ENCODE measurements at regions not wholly inside any gene's neighbourhood (a gene's known extent, or its start where the extent isn't known, plus 50 kb on each side); places are given as distances from the start of the nearest gene placed in this dataset.

- TF ChIP-seq CTCF (IDR thresholded peaks at IDR 0.05), result no peak
- no peak for DNase-seq
- no peak for ATAC-seq (ENCODE audit: low read depth)
- Mint-ChIP-seq H3K4me3 (no peak overlapping the region), H3K36me3 (ENCODE audit: low read depth) (no peaks in the 10 kb centered on the region), H3K4me1 (no peaks in the 10 kb centered on the region), H3K27me3 (no peaks in the 10 kb centered on the region), H3K27ac (no peak overlapping the region), H3K9me3 (no peaks in the 10 kb centered on the region)
- ChIA-PET CTCF (no interaction called here), POLR2A (no interaction called here)
- intact Hi-C loops (cut with micrococcal nuclease), result no loop called here
These were observed 1219.2 kb downstream of the ZPLD1 start for GRCh38 chr3:103653996-103654395.

- TF ChIP-seq CTCF (IDR thresholded peaks at IDR 0.05), result no peak
- intact Hi-C loops (cut with micrococcal nuclease), result loop anchor here (2.0 kb wide), 1 partner anchor 13 kb away; no protein-coding TSS in a partner anchor
- no peaks in the 10 kb centered on the region for H3K9me3 Mint-ChIP-seq
- ChIA-PET CTCF (no interaction called here), POLR2A (no interaction called here)
- DNase-seq (no peak), ATAC-seq (ENCODE audit: low read depth) (no peak)
- H3K27ac Mint-ChIP-seq, result no peak overlapping the region
- no peak overlapping the region for H3K4me3 Mint-ChIP-seq
- H3K36me3 Mint-ChIP-seq (ENCODE audit: low read depth), result no peaks in the 10 kb centered on the region
- H3K27me3 Mint-ChIP-seq, result no peaks in the 10 kb centered on the region
- H3K4me1 Mint-ChIP-seq, result no peaks in the 10 kb centered on the region
These were observed 1222.9 kb downstream of the ZPLD1 start for GRCh38 chr3:103657756-103658155.

GRCh38 chr3:103660810-103661209 is 1226.0 kb downstream of the ZPLD1 start:
- CTCF ChIA-PET, result no interaction called here
- ATAC-seq (ENCODE audit: low read depth) (no peak), DNase-seq (no peak)
- POLR2A ChIA-PET, result no interaction called here
- no peaks in the 10 kb centered on the region for H3K9me3 Mint-ChIP-seq
- TF ChIP-seq CTCF (IDR thresholded peaks at IDR 0.05), result no peak
- no peak overlapping the region for H3K4me3 Mint-ChIP-seq
- no peaks in the 10 kb centered on the region for H3K36me3 Mint-ChIP-seq (ENCODE audit: low read depth)
- no peaks in the 10 kb centered on the region for H3K27me3 Mint-ChIP-seq
- intact Hi-C loops (cut with micrococcal nuclease), result no loop called here
- H3K27ac Mint-ChIP-seq, result no peak overlapping the region
- H3K4me1 Mint-ChIP-seq, result no peaks in the 10 kb centered on the region

- ChIA-PET POLR2A (no interaction called here), CTCF (no interaction called here)
- Mint-ChIP-seq H3K27ac (no peak overlapping the region), H3K27me3 (no peaks in the 10 kb centered on the region), H3K36me3 (ENCODE audit: low read depth) (no peaks in the 10 kb centered on the region), H3K4me3 (no peak overlapping the region), H3K4me1 (no peaks in the 10 kb centered on the region), H3K9me3 (no peaks in the 10 kb centered on the region)
- TF ChIP-seq CTCF (IDR thresholded peaks at IDR 0.05), result no peak
- ATAC-seq (ENCODE audit: low read depth) (no peak), DNase-seq (no peak)
- intact Hi-C loops (cut with micrococcal nuclease), result no loop called here
These were observed 1227.8 kb downstream of the ZPLD1 start for GRCh38 chr3:103662591-103662990.

GRCh38 chr3:103672346-103672745 is 1237.5 kb downstream of the ZPLD1 start:
- ATAC-seq (ENCODE audit: low read depth) (no peak), DNase-seq (no peak)
- TF ChIP-seq CTCF (IDR thresholded peaks at IDR 0.05), result no peak
- H3K9me3 Mint-ChIP-seq, result no peaks in the 10 kb centered on the region
- intact Hi-C loops (cut with micrococcal nuclease), result no loop called here
- ChIA-PET CTCF (no interaction called here), POLR2A (no interaction called here)
- H3K36me3 Mint-ChIP-seq (ENCODE audit: low read depth), result no peaks in the 10 kb centered on the region
- H3K27ac Mint-ChIP-seq, result no peak overlapping the region
- H3K27me3 Mint-ChIP-seq, result no peaks in the 10 kb centered on the region
- no peaks in the 10 kb centered on the region for H3K4me1 Mint-ChIP-seq
- no peak overlapping the region for H3K4me3 Mint-ChIP-seq
